ENCODE measurements at regions not wholly inside any gene's neighbourhood (a gene's known extent, or its start where the extent isn't known, plus 50 kb on each side); places are given as distances from the start of the nearest gene placed in this dataset.

- no peak overlapping the region for H3K27ac Mint-ChIP-seq
- ATAC-seq (replicated peaks), result no peak
- no peaks in the 10 kb centered on the region for H3K36me3 Mint-ChIP-seq (ENCODE audit: low read depth)
- no peaks in the 10 kb centered on the region for H3K27me3 Mint-ChIP-seq
- H3K4me3 Mint-ChIP-seq, result no peak overlapping the region
- H3K9me3 Mint-ChIP-seq, result peaks cover 8% of the 10 kb centered on the region
- no peaks in the 10 kb centered on the region for H3K4me1 Mint-ChIP-seq
These were observed 506.8 kb upstream of the ATXN8OS start for GRCh38 chr13:69600811-69601210.

- H3K27ac Mint-ChIP-seq, result no peak overlapping the region
- H3K4me1 Mint-ChIP-seq, result no peaks in the 10 kb centered on the region
- ATAC-seq (replicated peaks), result no peak
- H3K4me3 Mint-ChIP-seq, result no peak overlapping the region
- no peaks in the 10 kb centered on the region for H3K27me3 Mint-ChIP-seq
- H3K36me3 Mint-ChIP-seq (ENCODE audit: low read depth), result no peaks in the 10 kb centered on the region
- H3K9me3 Mint-ChIP-seq, result peaks cover 11% of the 10 kb centered on the region
These were observed 510.5 kb upstream of the ATXN8OS start for GRCh38 chr13:69597088-69597487.

- no peak for ATAC-seq (replicated peaks)
- Mint-ChIP-seq H3K4me3 (no peak overlapping the region), H3K9me3 (peaks cover 11% of the 10 kb centered on the region), H3K36me3 (ENCODE audit: low read depth) (no peaks in the 10 kb centered on the region), H3K27ac (no peak overlapping the region), H3K27me3 (no peaks in the 10 kb centered on the region), H3K4me1 (no peaks in the 10 kb centered on the region)
These were observed 512.4 kb upstream of the ATXN8OS start for GRCh38 chr13:69595181-69595580.

- Mint-ChIP-seq H3K4me3 (no peak overlapping the region), H3K36me3 (ENCODE audit: low read depth) (no peaks in the 10 kb centered on the region), H3K27ac (no peak overlapping the region), H3K4me1 (no peaks in the 10 kb centered on the region), H3K9me3 (peaks cover 12% of the 10 kb centered on the region), H3K27me3 (no peaks in the 10 kb centered on the region)
- no peak for ATAC-seq (replicated peaks)
These were observed 516.2 kb upstream of the ATXN8OS start for GRCh38 chr13:69591437-69591836.

- no peak for ATAC-seq (replicated peaks)
- Mint-ChIP-seq H3K27me3 (no peaks in the 10 kb centered on the region), H3K36me3 (ENCODE audit: low read depth) (no peaks in the 10 kb centered on the region), H3K4me1 (no peaks in the 10 kb centered on the region), H3K9me3 (peaks cover 7% of the 10 kb centered on the region), H3K4me3 (no peak overlapping the region), H3K27ac (no peak overlapping the region)
These were observed 517.9 kb upstream of the ATXN8OS start for GRCh38 chr13:69589531-69590235.

- no peak for ATAC-seq (replicated peaks)
- Mint-ChIP-seq H3K4me3 (no peak overlapping the region), H3K9me3 (peaks cover 8% of the 10 kb centered on the region), H3K27me3 (no peaks in the 10 kb centered on the region), H3K27ac (no peak overlapping the region), H3K36me3 (ENCODE audit: low read depth) (no peaks in the 10 kb centered on the region), H3K4me1 (no peaks in the 10 kb centered on the region)
These were observed 522.0 kb upstream of the ATXN8OS start for GRCh38 chr13:69585656-69586055.

- peaks cover 11% of the 10 kb centered on the region for H3K9me3 Mint-ChIP-seq
- H3K36me3 Mint-ChIP-seq (ENCODE audit: low read depth), result no peaks in the 10 kb centered on the region
- no peaks in the 10 kb centered on the region for H3K27me3 Mint-ChIP-seq
- H3K27ac Mint-ChIP-seq, result no peak overlapping the region
- H3K4me1 Mint-ChIP-seq, result no peaks in the 10 kb centered on the region
- H3K4me3 Mint-ChIP-seq, result no peak overlapping the region
- no peak for ATAC-seq (replicated peaks)
These were observed 527.4 kb upstream of the ATXN8OS start for GRCh38 chr13:69580255-69580654.

- no peak for ATAC-seq (replicated peaks)
- no peak overlapping the region for H3K4me3 Mint-ChIP-seq
- H3K27ac Mint-ChIP-seq, result no peak overlapping the region
- no peaks in the 10 kb centered on the region for H3K36me3 Mint-ChIP-seq (ENCODE audit: low read depth)
- H3K9me3 Mint-ChIP-seq, result peaks cover 11% of the 10 kb centered on the region
- H3K4me1 Mint-ChIP-seq, result no peaks in the 10 kb centered on the region
- no peaks in the 10 kb centered on the region for H3K27me3 Mint-ChIP-seq
These were observed 528.3 kb upstream of the ATXN8OS start for GRCh38 chr13:69579351-69579750.

- no peaks in the 10 kb centered on the region for H3K4me1 Mint-ChIP-seq
- H3K27me3 Mint-ChIP-seq, result no peaks in the 10 kb centered on the region
- H3K36me3 Mint-ChIP-seq (ENCODE audit: low read depth), result no peaks in the 10 kb centered on the region
- H3K4me3 Mint-ChIP-seq, result no peak overlapping the region
- H3K27ac Mint-ChIP-seq, result no peak overlapping the region
- peaks cover 7% of the 10 kb centered on the region for H3K9me3 Mint-ChIP-seq
- ATAC-seq (replicated peaks), result no peak
These were observed 535.9 kb upstream of the ATXN8OS start for GRCh38 chr13:69571606-69572323.

GRCh38 chr13:69567514-69567913 lies 540.1 kb upstream of the ATXN8OS start:
- H3K27ac Mint-ChIP-seq, result no peak overlapping the region
- no peaks in the 10 kb centered on the region for H3K36me3 Mint-ChIP-seq (ENCODE audit: low read depth)
- H3K9me3 Mint-ChIP-seq, result no peaks in the 10 kb centered on the region
- no peak overlapping the region for H3K4me3 Mint-ChIP-seq
- no peaks in the 10 kb centered on the region for H3K27me3 Mint-ChIP-seq
- no peak for ATAC-seq (replicated peaks)
- no peaks in the 10 kb centered on the region for H3K4me1 Mint-ChIP-seq

GRCh38 chr13:69566104-69566716 lies 541.4 kb upstream of the ATXN8OS start:
- no peak for ATAC-seq (replicated peaks)
- no peak overlapping the region for H3K27ac Mint-ChIP-seq
- H3K27me3 Mint-ChIP-seq, result no peaks in the 10 kb centered on the region
- peaks cover 4% of the 10 kb centered on the region for H3K9me3 Mint-ChIP-seq
- no peaks in the 10 kb centered on the region for H3K4me1 Mint-ChIP-seq
- H3K4me3 Mint-ChIP-seq, result no peak overlapping the region
- H3K36me3 Mint-ChIP-seq (ENCODE audit: low read depth), result no peaks in the 10 kb centered on the region

- Mint-ChIP-seq H3K27ac (no peak overlapping the region), H3K4me3 (no peak overlapping the region), H3K36me3 (ENCODE audit: low read depth) (no peaks in the 10 kb centered on the region), H3K9me3 (peaks cover 5% of the 10 kb centered on the region), H3K4me1 (no peaks in the 10 kb centered on the region), H3K27me3 (no peaks in the 10 kb centered on the region)
- no peak for ATAC-seq (replicated peaks)
These were observed 542.3 kb upstream of the ATXN8OS start for GRCh38 chr13:69565334-69565733.

GRCh38 chr13:69556540-69557196 lies 551.0 kb upstream of the ATXN8OS start:
- Mint-ChIP-seq H3K27ac (no peak overlapping the region), H3K36me3 (ENCODE audit: low read depth) (no peaks in the 10 kb centered on the region), H3K4me1 (no peaks in the 10 kb centered on the region), H3K27me3 (no peaks in the 10 kb centered on the region), H3K9me3 (peaks cover 12% of the 10 kb centered on the region), H3K4me3 (no peak overlapping the region)
- ATAC-seq (replicated peaks), result no peak

- Mint-ChIP-seq H3K27ac (no peak overlapping the region), H3K27me3 (no peaks in the 10 kb centered on the region), H3K9me3 (peaks cover 7% of the 10 kb centered on the region), H3K4me3 (no peak overlapping the region), H3K4me1 (no peaks in the 10 kb centered on the region), H3K36me3 (ENCODE audit: low read depth) (no peaks in the 10 kb centered on the region)
- ATAC-seq (replicated peaks), result no peak
These were observed 553.6 kb upstream of the ATXN8OS start for GRCh38 chr13:69553976-69554375.

GRCh38 chr13:69551193-69551592 lies 556.4 kb upstream of the ATXN8OS start:
- Mint-ChIP-seq H3K27ac (no peak overlapping the region), H3K4me3 (no peak overlapping the region), H3K9me3 (no peaks in the 10 kb centered on the region), H3K36me3 (ENCODE audit: low read depth) (no peaks in the 10 kb centered on the region), H3K27me3 (no peaks in the 10 kb centered on the region), H3K4me1 (no peaks in the 10 kb centered on the region)
- ATAC-seq (replicated peaks), result no peak

Data from activated T-helper 17 cell treated with anti-CD3 and anti-CD28 coated beads, Interleukin-2, amount 50 U/mL, for 72 hours (primary cell).